ENCODE measurements at regions not wholly inside any gene's neighbourhood (a gene's known extent, or its start where the extent isn't known, plus 50 kb on each side); places are given as distances from the start of the nearest gene placed in this dataset.

GRCh38 chr20:40958598-40958997, 70.0 kb upstream of the TOP1 start:
- DNase-seq (ENCODE audit: low read depth in 2 of 2) = no peak

- DNase-seq (ENCODE audit: low read depth in 2 of 2) = no peak
These were observed 69.1 kb upstream of the TOP1 start for GRCh38 chr20:40959325-40960092.

DNA sequence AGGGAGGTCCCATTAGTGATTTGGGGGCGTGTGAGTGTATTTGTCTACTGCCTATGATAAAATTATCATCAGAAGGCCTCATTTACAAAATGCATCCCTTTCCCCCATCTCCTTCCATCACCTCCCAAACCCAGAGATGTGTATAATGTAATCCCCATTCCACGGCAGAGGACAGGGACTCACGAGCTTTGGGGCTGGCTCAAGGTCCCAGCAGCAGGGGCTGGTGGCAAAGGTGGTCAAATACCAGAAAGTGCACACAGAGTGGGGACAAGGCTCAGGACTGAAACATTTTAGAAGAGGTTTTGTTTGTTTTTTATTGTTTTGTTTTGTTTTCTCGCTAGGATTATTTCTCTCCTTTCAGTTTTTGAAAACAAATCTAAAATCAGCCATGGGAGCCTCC, 68.5 kb upstream of the TOP1 start:
- no peak for DNase-seq (ENCODE audit: low read depth in 2 of 2)

- no peak for DNase-seq (ENCODE audit: low read depth in 2 of 2)
These were observed 68.1 kb upstream of the TOP1 start for GRCh38 chr20:40960521-40960956.

GRCh38 chr20:40961176-40961575, 67.4 kb upstream of the TOP1 start:
- no peak for DNase-seq (ENCODE audit: low read depth in 2 of 2)

DNA sequence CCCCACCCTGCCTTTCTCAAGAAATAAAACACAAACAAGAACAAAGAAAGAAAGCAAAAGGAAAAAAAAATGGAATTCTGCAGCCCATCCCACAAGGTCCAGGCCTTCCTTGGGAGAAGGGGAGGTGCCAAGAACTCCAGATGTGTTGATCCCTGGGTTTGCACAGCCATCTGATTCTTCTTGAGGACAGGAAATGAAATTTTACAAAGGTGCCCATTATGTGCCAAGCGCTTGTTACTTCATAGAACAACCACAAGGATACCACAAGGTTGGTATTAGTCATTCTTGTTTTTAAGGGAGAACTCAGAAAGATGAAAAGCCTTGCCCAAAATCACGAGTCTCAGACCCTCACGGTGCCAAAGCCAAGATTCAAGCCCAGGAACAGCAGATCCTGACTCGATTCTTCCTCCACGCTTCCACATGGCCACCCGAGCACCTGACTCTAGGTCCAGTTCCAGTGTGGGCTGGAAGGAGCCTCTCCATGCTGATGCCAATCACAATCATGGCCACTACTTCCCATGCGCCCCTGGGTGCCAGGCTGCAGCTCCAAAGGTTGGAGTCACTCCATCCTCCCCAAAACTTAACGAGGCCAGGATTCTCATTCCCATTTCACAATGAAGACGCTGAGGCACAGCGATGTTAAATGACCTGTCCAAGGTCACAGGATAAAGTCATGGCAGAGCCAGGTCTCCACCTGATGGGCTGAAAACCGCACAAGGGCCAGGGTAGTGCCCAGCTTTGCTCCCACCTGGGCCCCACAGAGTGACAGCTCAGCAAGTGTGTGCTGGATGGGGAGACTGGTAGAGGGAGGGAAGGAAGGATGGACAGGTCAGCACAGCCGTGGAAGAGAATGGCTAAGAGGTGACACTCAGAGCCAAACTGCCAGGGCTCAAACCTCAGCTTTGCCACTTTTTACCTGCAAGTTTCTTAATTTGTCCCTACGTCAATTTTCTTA, 66.7 kb upstream of the TOP1 start:
- DNase-seq (ENCODE audit: low read depth in 2 of 2) = no peak

- peak; percentile 68 for DNase-seq (ENCODE audit: low read depth in 2 of 2)
These were observed 65.7 kb upstream of the TOP1 start for GRCh38 chr20:40962733-40963504.

GRCh38 chr20:40963505-40963845, 65.1 kb upstream of the TOP1 start:
- DNase-seq (ENCODE audit: low read depth in 2 of 2) = no peak

DNA sequence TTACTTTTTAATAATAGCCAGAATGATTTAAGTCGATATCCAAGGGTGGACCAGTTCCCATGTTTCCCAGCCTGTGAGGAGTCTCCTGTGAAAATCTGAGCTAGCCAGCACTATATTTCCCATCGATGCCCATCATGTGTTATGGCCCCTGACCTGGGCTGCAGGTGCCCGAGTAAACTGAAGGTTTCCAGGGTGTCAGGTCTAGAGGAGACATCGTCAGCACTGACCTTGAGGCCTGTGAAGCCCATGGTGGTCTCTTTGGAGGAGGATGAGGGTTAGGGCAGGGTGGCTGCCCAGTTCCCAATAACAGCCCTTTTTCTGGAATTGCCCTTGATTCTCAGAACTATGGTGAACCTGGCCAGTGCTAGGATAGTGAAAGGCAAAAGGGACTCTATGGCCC, 63.0 kb upstream of the TOP1 start:
- DNase-seq (ENCODE audit: low read depth in 2 of 2) = no peak

DNA sequence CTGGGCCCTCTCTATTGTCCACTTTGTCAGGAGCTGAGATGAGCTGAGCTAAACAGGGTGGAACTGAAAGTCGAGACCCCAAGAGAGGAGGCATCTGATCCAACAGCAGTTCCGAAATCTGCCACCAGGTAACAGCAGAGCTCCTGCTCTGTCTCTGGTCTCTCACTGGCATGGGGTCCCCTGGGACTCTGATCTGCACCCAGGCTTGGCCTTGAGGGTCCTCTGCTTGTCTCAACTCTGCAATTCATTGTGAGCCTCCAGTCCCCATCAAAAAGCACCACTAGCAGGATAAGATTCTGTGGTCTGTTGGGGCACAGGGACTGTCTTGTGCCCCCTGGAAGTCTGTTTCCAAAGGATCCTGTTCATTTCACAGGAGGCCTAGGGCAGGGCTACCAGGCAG, 62.5 kb upstream of the TOP1 start:
- DNase-seq (ENCODE audit: low read depth in 2 of 2) = no peak

DNA sequence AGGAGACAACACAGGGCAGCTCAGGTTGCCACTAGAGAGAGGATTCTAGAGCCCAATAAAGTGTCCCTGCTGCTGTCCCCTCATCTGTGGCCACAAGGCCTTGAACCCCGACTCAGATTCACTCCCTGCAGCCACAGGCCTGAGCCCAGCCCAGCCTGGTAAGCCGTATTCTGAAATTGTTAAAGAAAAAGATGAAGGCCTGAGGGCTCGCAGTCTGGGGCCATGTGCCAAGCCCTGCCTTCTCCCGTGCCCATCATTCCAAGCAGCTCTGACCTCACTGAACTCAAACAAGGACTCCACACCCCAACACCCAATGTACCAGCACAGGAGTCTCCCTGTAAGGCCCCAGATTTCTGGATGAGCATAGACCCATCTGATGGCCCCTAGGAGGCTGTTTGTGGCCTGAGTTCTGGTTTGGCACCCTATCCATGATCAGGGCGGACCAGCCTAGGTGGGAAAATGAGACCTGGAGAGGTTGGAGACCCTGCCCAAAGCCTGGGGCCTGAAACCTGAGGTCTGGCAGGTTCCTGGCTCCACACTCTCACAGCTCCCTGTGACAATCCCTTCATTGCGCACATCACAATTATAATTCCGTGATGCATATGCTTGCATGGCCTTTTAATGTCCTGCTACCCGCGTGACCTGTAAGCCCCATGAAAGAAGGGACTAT, 62.0 kb upstream of the TOP1 start:
- no peak for DNase-seq (ENCODE audit: low read depth in 2 of 2)

GRCh38 chr20:40967700-40968099, 60.9 kb upstream of the TOP1 start:
- no peak for DNase-seq (ENCODE audit: low read depth in 2 of 2)

GRCh38 chr20:40968816-40969562, 59.6 kb upstream of the TOP1 start:
- DNase-seq (ENCODE audit: low read depth in 2 of 2) = peak; percentile 82 to 91

GRCh38 chr20:40970218-40970617, 58.4 kb upstream of the TOP1 start:
- no peak for DNase-seq (ENCODE audit: low read depth in 2 of 2)

GRCh38 chr20:40977218-40977617, 51.4 kb upstream of the TOP1 start:
- DNase-seq (ENCODE audit: low read depth in 2 of 2) = no peak

DNA sequence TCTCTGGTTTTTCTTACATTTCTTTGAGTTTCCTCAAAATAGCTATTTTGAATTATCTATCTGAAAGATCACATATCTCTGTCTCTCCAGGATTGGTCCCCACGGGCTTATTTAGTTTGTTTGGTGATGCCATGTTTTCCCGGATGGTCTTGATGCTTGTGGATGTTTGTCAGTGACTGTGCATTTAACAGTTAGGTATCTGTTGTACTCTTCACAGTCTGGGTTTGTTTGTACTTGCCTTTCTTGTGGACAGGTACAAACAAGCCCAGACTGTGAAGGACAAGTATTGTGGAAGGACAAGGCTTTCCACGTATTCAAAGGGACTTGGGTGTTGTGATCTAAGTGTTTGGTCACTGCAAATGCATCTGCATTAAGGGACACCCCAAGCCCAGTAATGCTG, 49.9 kb upstream of the TOP1 start:
- no peak for DNase-seq (ENCODE audit: low read depth in 2 of 2)
